DOHH2 (cell line): ENCODE measurements at regions not wholly inside any gene's neighbourhood (a gene's known extent, or its start where the extent isn't known, plus 50 kb on each side); places are given as distances from the start of the nearest gene placed in this dataset.

Experiments
- H3F3A ChIP-seq: fragments of 200-600 bp; sonication (generic), shearing (Covaris generic); 2 replicates; pipeline ENCODE4 v1.6.0; 2016; ENCODE audit warnings: antibody characterized with exemption, mild to moderate bottlenecking; ENCODE audit not compliant: control insufficient read depth, insufficient read depth
- H3K27ac ChIP-seq: fragments of 200-600 bp; sonication (generic); 2 replicates; pipeline ENCODE4 v1.5.1; 2014; ENCODE audit warnings: low read depth, mild to moderate bottlenecking, low read length, moderate library complexity
- H3K27me3 ChIP-seq: fragments of 200-600 bp; sonication (generic); 2 replicates; pipeline ENCODE4 v1.6.1; 2014; ENCODE audit warnings: mild to moderate bottlenecking, low read length, mixed read lengths; ENCODE audit not compliant: control insufficient read depth
- H3K36me3 ChIP-seq: fragments of 200-600 bp; sonication (generic); 2 replicates; pipeline ENCODE4 v1.6.1; 2014; ENCODE audit warnings: mild to moderate bottlenecking, low read length, moderate library complexity, mixed read lengths; ENCODE audit not compliant: control insufficient read depth
- H3K4me1 ChIP-seq: fragments of 200-600 bp; sonication (generic); 2 replicates; pipeline ENCODE4 v1.6.1; 2014; ENCODE audit warnings: mild to moderate bottlenecking, low read length, mixed read lengths; ENCODE audit not compliant: control insufficient read depth
- H3K4me2 ChIP-seq: fragments of 200-600 bp; sonication (generic); 2 replicates; pipeline ENCODE4 v1.6.0; 2014; ENCODE audit warnings: mild to moderate bottlenecking, low read length, moderate library complexity
- H3K4me3 ChIP-seq: fragments of 200-600 bp; sonication (generic); 2 replicates; pipeline ENCODE4 v1.5.1; 2014; ENCODE audit warnings: mild to moderate bottlenecking, low read length, mixed read lengths
- H3K79me2 ChIP-seq: fragments of 200-600 bp; sonication (generic); 2 replicates; pipeline ENCODE4 v1.6.1; 2014; ENCODE audit warnings: mild to moderate bottlenecking, low read length, mixed read lengths; ENCODE audit not compliant: control insufficient read depth
- H3K9me2 ChIP-seq: fragments of 200-600 bp; sonication (generic); replicated peaks from 2 replicates; pipeline ENCODE4 v1.6.1; 2014; ENCODE audit warnings: mild to moderate bottlenecking, low read length, mixed read lengths; ENCODE audit not compliant: control insufficient read depth
- H3K9me3 ChIP-seq: fragments of 200-600 bp; sonication (generic); 2 replicates; pipeline ENCODE4 v1.6.1; 2014; ENCODE audit warnings: antibody characterized with exemption, low read length, mixed read lengths; ENCODE audit not compliant: control insufficient read depth, insufficient read depth
- H4K20me1 ChIP-seq: fragments of 200-600 bp; sonication (generic); 2 replicates; pipeline ENCODE4 v1.6.0; 2014; ENCODE audit warnings: low read depth, mild to moderate bottlenecking, antibody characterized with exemption, low read length, moderate library complexity; ENCODE audit not compliant: control insufficient read depth, insufficient read depth
- EZH2phosphoT487 ChIP-seq: fragments of 200-600 bp; sonication (generic); IDR thresholded peaks from 2 replicates; pipeline ENCODE4 v1.6.1; 2017; ENCODE audit warnings: borderline replicate concordance, mild to moderate bottlenecking, antibody characterized with exemption, low read length, moderate library complexity, mixed read lengths
- TF ChIP-seq, protein P1 (sequence below): fragments of 200-600 bp; sonication (generic); IDR thresholded peaks from one replicate; pipeline ENCODE4 v1.5.1; 2014; ENCODE audit warnings: antibody characterized with exemption, mild to moderate bottlenecking, low read depth, low read length; ENCODE audit not compliant: poor library complexity, severe bottlenecking

DNA sequence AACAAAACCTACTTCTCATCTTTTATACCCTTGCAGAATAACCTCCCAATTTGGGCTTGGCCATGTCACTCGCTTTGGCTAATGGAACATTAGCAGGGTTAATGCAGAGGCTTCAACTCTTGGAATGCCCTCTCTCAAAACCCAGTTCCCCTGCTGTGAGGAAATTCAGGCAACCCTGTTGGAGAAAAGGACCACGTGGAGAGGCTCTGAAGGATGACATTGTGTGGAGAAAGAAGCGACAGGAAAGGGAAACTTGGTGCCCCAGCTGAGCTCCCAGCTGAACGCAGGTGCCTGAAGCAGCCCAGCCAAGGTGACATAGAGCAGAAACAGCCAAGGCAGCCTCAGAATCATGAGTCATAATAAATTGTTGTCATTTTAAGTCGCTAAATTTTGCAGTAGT is 214.2 kb upstream of the GHITM start:
- Histone ChIP-seq H3K79me2 (no peaks in the 10 kb centered on the region), H3K4me3 (no peak overlapping the region), H3K4me1 (no peaks in the 10 kb centered on the region), H3K4me2 (no peak overlapping the region), H3K36me3 (no peaks in the 10 kb centered on the region), H3K9me3 (no peaks in the 10 kb centered on the region), H3K9me2 (no peaks in the 10 kb centered on the region), H3K27ac (no peak overlapping the region), H3F3A (no peaks in the 10 kb centered on the region), H4K20me1 (no peaks in the 10 kb centered on the region), H3K27me3 (peaks cover 3% of the 10 kb centered on the region; the same call in 1 of the 2 replicates)
- TF ChIP-seq, protein P1, sequence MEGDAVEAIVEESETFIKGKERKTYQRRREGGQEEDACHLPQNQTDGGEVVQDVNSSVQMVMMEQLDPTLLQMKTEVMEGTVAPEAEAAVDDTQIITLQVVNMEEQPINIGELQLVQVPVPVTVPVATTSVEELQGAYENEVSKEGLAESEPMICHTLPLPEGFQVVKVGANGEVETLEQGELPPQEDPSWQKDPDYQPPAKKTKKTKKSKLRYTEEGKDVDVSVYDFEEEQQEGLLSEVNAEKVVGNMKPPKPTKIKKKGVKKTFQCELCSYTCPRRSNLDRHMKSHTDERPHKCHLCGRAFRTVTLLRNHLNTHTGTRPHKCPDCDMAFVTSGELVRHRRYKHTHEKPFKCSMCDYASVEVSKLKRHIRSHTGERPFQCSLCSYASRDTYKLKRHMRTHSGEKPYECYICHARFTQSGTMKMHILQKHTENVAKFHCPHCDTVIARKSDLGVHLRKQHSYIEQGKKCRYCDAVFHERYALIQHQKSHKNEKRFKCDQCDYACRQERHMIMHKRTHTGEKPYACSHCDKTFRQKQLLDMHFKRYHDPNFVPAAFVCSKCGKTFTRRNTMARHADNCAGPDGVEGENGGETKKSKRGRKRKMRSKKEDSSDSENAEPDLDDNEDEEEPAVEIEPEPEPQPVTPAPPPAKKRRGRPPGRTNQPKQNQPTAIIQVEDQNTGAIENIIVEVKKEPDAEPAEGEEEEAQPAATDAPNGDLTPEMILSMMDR: no peak
- TF ChIP-seq EZH2phosphoT487: no peak

DNA sequence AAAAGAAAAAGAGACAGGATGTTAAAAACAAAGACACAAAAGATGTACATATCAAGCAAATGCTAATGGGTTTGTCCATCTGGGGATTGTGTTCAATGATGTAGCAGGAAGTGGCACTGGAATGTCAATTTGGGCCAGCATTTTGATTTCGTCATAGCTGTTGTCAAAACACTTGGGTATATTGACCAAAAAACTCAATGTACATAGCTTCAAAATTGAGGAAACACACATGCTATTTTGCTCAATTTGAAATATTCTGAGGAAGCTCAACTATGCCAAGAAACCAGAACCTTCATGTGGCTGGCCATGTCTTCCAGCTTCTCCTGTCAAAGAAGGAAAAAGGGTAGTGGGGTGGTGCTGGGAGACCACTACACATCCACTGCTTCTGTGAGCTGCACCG is 212.7 kb upstream of the GHITM start:
- no peak for TF ChIP-seq EZH2phosphoT487
- TF ChIP-seq, protein P1: no peak
- Histone ChIP-seq H3K9me2 (no peaks in the 10 kb centered on the region), H3F3A (no peaks in the 10 kb centered on the region), H3K4me3 (no peak overlapping the region), H3K27ac (no peak overlapping the region), H3K36me3 (no peaks in the 10 kb centered on the region), H3K4me1 (no peaks in the 10 kb centered on the region), H3K27me3 (peaks cover 3% of the 10 kb centered on the region; the same call in 1 of the 2 replicates), H4K20me1 (no peaks in the 10 kb centered on the region), H3K79me2 (no peaks in the 10 kb centered on the region), H3K4me2 (no peak overlapping the region), H3K9me3 (no peaks in the 10 kb centered on the region)

DNA sequence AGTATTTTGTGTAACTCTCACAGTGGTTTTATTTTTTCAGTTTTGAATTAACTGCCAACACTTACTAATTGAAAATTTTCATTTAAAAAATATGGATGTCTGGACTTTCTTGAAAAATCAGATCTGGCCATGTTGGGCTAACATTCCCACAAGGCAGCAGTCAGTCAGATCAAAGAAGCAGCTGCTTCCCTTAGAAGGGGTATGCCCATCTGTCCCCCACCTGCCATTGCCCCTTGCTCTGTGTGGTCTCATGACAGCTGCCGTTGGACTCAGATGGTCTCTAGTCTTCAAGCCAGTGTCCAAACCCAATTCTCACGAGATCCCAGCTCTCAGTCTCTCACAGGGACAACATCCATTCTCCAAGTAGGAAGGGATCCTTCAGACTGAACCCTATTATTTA is 212.1 kb upstream of the GHITM start:
- Histone ChIP-seq H3K4me3 (no peak overlapping the region), H3K79me2 (no peaks in the 10 kb centered on the region), H3K9me2 (no peaks in the 10 kb centered on the region), H3F3A (no peaks in the 10 kb centered on the region), H3K4me1 (no peaks in the 10 kb centered on the region), H4K20me1 (no peaks in the 10 kb centered on the region), H3K4me2 (no peak overlapping the region), H3K9me3 (no peaks in the 10 kb centered on the region), H3K36me3 (no peaks in the 10 kb centered on the region), H3K27ac (no peak overlapping the region), H3K27me3 (no peaks in the 10 kb centered on the region)
- TF ChIP-seq, protein P1: no peak
- TF ChIP-seq EZH2phosphoT487: no peak

DNA sequence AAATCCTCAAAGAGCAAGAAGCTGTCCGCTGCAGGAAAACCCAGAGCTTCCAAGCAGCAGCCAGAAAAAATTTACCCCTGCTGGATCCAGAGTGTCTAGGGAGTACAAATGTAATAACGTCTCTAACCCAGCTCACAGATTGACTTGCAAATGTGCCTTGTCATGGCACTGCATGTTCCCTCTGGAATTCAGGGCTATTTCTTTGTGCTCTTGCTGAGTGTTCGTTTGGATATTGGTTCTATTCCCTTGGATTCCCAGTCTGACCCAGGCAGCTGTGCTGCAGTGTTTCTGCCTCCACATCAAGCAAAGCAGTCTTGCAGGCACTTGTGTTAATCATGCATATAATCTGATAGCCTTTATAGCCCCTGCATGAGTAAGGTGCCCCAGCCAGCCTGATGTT is 209.9 kb upstream of the GHITM start:
- no peaks in the 10 kb centered on the region for H4K20me1 ChIP-seq
- no peak overlapping the region for H3K4me2 ChIP-seq
- H3K4me1 ChIP-seq: no peaks in the 10 kb centered on the region
- no peaks in the 10 kb centered on the region for H3K36me3 ChIP-seq
- no peaks in the 10 kb centered on the region for H3K27me3 ChIP-seq
- TF ChIP-seq, protein P1: no peak
- TF ChIP-seq EZH2phosphoT487: no peak
- H3K4me3 ChIP-seq: no peak overlapping the region
- H3K27ac ChIP-seq: no peak overlapping the region
- H3F3A ChIP-seq: no peaks in the 10 kb centered on the region
- no peaks in the 10 kb centered on the region for H3K9me3 ChIP-seq
- no peaks in the 10 kb centered on the region for H3K9me2 ChIP-seq
- H3K79me2 ChIP-seq: no peaks in the 10 kb centered on the region
